ENCODE measurements at regions not wholly inside any gene's neighbourhood (a gene's known extent, or its start where the extent isn't known, plus 50 kb on each side); places are given as distances from the start of the nearest gene placed in this dataset.

DNA sequence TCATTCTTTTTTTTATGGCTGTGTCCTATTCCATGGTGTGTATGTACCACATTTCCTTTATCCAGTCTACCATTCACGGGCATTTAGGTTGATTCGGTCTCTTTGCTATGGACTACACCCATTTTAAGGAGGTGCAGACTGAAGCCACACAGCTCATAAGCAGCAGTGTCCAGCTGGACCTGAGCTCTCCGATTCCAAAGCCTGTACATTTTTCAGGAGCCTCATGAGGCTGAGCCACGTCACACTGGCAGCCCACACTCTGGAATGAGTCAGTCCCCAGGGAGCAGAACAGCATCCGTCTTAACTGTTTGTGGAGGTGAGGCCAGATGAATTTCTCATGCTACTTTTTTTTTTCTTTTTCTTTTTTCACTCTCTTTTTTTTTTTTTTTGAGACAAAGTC, 116.1 kb downstream of the C16orf95 start:
- no peak for DNase-seq
- Histone ChIP-seq H3K4me1 (peaks cover 7% of the 10 kb centered on the region), H3K4me3 (no peak overlapping the region), H3K27me3 (no peaks in the 10 kb centered on the region), H3K27ac (no peak overlapping the region), H3K9me3 (no peaks in the 10 kb centered on the region), H3K36me3 (no peaks in the 10 kb centered on the region)
- intact Hi-C loops (cut with DNase I), result no loop called here
- TF ChIP-seq, protein P1, sequence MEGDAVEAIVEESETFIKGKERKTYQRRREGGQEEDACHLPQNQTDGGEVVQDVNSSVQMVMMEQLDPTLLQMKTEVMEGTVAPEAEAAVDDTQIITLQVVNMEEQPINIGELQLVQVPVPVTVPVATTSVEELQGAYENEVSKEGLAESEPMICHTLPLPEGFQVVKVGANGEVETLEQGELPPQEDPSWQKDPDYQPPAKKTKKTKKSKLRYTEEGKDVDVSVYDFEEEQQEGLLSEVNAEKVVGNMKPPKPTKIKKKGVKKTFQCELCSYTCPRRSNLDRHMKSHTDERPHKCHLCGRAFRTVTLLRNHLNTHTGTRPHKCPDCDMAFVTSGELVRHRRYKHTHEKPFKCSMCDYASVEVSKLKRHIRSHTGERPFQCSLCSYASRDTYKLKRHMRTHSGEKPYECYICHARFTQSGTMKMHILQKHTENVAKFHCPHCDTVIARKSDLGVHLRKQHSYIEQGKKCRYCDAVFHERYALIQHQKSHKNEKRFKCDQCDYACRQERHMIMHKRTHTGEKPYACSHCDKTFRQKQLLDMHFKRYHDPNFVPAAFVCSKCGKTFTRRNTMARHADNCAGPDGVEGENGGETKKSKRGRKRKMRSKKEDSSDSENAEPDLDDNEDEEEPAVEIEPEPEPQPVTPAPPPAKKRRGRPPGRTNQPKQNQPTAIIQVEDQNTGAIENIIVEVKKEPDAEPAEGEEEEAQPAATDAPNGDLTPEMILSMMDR (IDR thresholded peaks at IDR 0.05), result no peak
- no peak for ATAC-seq

DNA sequence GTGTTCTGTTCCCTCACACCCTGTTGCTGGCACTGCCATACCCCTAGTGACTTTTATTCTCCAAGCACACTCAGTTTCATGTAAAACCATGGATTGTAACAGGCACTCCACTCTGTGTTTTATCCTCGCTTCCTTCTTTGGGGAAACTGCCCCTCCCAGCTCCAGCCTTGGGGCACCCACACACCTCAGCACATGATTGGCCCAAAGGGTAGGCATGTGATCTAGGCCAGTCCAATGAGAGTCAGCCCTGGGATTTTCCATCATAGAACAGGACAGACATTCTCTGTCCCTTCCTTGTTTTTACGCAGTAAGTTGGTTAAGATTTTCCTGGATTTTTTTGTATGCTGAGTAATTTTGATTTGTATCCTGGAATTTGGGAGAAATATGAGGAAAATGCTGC, 115.4 kb downstream of the C16orf95 start:
- H3K9me3 ChIP-seq, result no peaks in the 10 kb centered on the region
- no peaks in the 10 kb centered on the region for H3K36me3 ChIP-seq
- peak overlapping the region; percentile 42 for H3K27ac ChIP-seq
- no peak for DNase-seq
- intact Hi-C loops (cut with DNase I), result no loop called here
- H3K27me3 ChIP-seq, result no peaks in the 10 kb centered on the region
- peaks cover 7% of the 10 kb centered on the region for H3K4me1 ChIP-seq
- no peak for ATAC-seq
- TF ChIP-seq, protein P1 (IDR thresholded peaks at IDR 0.05), result no peak
- no peak overlapping the region for H3K4me3 ChIP-seq

DNA sequence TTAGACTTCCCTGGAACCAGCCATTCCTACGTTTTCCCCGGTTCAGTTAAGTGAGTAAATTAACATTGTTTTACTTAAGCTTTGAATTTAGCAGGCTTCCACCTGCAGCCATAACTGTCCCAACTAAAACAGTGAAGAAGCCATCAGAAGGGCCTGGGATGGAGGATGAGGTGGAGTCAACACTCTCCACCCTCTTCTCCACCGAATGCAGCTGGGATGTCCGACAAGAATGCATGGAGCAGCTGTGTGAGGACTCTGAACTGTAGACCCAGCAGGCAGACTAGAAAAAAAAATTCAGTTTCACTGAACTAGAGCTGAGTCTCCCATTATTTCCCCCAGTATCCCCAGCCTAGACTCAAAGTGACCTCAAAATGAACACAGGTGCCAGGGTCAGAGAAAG, 114.8 kb downstream of the C16orf95 start:
- H3K36me3 ChIP-seq, result no peaks in the 10 kb centered on the region
- no peak overlapping the region for H3K27ac ChIP-seq
- intact Hi-C loops (cut with DNase I), result no loop called here
- no peaks in the 10 kb centered on the region for H3K27me3 ChIP-seq
- no peaks in the 10 kb centered on the region for H3K9me3 ChIP-seq
- DNase-seq (no peak), ATAC-seq (no peak)
- H3K4me1 ChIP-seq, result peaks cover 7% of the 10 kb centered on the region
- TF ChIP-seq, protein P1 (IDR thresholded peaks at IDR 0.05), result no peak
- no peak overlapping the region for H3K4me3 ChIP-seq

DNA sequence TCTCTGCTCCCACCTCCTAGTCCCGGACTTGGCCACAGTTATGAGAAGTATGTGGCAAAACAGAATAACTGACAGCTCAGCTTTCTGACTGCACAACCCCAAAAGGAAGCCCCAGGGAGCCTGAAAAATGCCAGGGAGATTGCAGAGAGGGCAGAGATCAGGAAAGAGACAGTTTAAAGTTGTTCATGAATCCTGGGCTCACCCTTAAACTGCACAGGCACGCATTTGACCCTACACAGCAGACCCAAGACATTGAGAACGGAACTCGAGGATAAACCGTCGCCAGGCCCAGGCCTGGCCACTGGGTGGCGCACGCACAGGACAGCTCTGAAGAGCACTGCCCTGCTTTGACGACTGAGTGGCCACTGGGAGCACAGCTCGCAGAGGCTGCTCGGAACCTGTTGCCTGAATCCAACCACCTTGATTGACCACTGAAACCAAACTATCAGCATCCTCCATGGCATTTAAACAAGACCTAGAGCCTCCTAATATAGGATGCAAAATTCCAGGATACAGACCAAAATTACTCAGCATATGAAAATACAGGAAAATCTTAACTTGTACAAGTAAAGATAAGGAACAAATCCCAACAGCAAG, 114.0 kb downstream of the C16orf95 start:
- Histone ChIP-seq H3K4me3 (no peak overlapping the region), H3K9me3 (no peaks in the 10 kb centered on the region), H3K27ac (peak overlapping the region; percentile 47), H3K4me1 (peaks cover 7% of the 10 kb centered on the region), H3K27me3 (no peaks in the 10 kb centered on the region), H3K36me3 (no peaks in the 10 kb centered on the region)
- TF ChIP-seq, protein P1 (IDR thresholded peaks at IDR 0.05), result peak; percentile 87
- DNase-seq, result peak; percentile 85
- intact Hi-C loops (cut with DNase I), result no loop called here
- ATAC-seq, result peak; percentile 94

DNA sequence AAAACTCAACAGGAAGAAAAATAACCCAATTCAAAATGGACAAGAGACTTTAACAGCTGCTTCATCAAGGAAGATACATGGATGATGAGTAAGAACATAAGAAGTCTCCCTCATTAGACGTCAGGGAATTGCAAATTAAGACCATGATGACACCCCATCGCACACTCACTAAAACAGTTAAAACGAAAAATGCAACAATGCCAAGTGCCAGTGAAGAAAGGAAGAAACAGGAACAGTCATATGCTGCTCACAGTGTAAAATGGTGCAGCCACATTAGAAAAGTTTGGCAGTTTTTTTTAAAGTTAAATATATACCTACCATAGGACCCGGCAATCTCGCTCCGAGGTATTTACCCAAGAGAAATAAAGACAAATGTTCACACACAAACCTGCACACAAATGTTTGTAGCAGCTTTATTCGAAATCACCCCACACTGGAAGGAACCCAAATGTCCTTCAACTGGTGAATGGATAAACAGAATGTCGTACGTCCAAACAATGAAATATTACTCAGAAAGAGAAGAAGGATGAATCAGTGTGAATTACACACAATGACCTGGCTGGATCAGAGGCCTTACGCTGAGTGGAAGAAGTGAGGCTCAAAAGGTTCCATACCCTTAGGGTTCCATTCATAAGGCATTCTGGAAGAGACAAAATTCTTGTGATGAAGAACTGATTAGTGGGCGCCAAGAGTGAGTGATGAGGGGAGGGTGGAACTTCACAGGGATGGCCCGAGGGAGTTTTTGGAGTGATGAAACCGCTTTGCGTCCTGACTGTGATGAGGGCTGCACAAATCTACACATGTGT, 110.3 kb downstream of the C16orf95 start:
- no peaks in the 10 kb centered on the region for H3K36me3 ChIP-seq
- no peak overlapping the region for H3K4me3 ChIP-seq
- no peak for DNase-seq
- TF ChIP-seq, protein P1 (IDR thresholded peaks at IDR 0.05), result no peak
- peaks cover 4% of the 10 kb centered on the region for H3K4me1 ChIP-seq
- H3K9me3 ChIP-seq, result no peaks in the 10 kb centered on the region
- no peaks in the 10 kb centered on the region for H3K27me3 ChIP-seq
- no peak overlapping the region for H3K27ac ChIP-seq
- ATAC-seq, result no peak
- intact Hi-C loops (cut with DNase I), result no loop called here

All from upper lobe of right lung (tissue), 1 donor.